Neural progenitor cell (in vitro differentiated cells): ENCODE measurements at regions not wholly inside any gene's neighbourhood (a gene's known extent, or its start where the extent isn't known, plus 50 kb on each side); places are given as distances from the start of the nearest gene placed in this dataset.

Source experiments
- DNase-seq: peaks from one replicate; pipeline ENCODE4 v3.0.0-alpha.2; 2016; ENCODE audit warnings: low spot score
- H2AFZ ChIP-seq: fragments of 200-600 bp; sonication (generic); replicated peaks from 2 replicates; pipeline ENCODE4 v1.6.1; 2016; ENCODE audit warnings: antibody characterized with exemption
- H3F3A ChIP-seq: fragments of 200-600 bp; sonication (generic); 2 replicates; pipeline ENCODE4 v1.6.1; 2016; ENCODE audit warnings: antibody characterized with exemption, low read depth
- H3K27ac ChIP-seq: fragments of 200-600 bp; sonication (generic); 2 replicates; pipeline ENCODE4 v1.5.1; 2016; ENCODE audit warnings: mild to moderate bottlenecking
- H3K27me3 ChIP-seq: fragments of 200-600 bp; sonication (generic); 2 replicates; pipeline ENCODE4 v1.6.1; 2016; ENCODE audit warnings: mild to moderate bottlenecking, moderate library complexity
- H3K36me3 ChIP-seq: fragments of 200-600 bp; sonication (generic); 2 replicates; pipeline ENCODE4 v1.5.1; 2016
- H3K4me1 ChIP-seq: fragments of 200-600 bp; sonication (generic); 2 replicates; pipeline ENCODE4 v1.6.1; 2016; ENCODE audit warnings: mixed run types
- H3K4me2 ChIP-seq: fragments of 200-600 bp; sonication (generic); 2 replicates; pipeline ENCODE4 v1.6.1; 2016
- H3K4me3 ChIP-seq: fragments of 200-600 bp; sonication (generic); 2 replicates; pipeline ENCODE4 v1.5.1; 2016
- H3K79me2 ChIP-seq: fragments of 200-600 bp; sonication (generic); 2 replicates; pipeline ENCODE4 v1.6.1; 2016; ENCODE audit warnings: low read depth
- H3K9ac ChIP-seq: fragments of 200-600 bp; sonication (generic); 2 replicates; pipeline ENCODE4 v1.6.1; 2016
- H3K9me3 ChIP-seq: fragments of 200-600 bp; sonication (generic); 2 replicates; pipeline ENCODE4 v1.5.1; 2016; ENCODE audit warnings: low read depth
- H4K20me1 ChIP-seq: fragments of 200-600 bp; sonication (generic); 2 replicates; pipeline ENCODE4 v1.6.1; 2016; ENCODE audit warnings: low read depth
- H3K27ac Mint-ChIP-seq: 3 replicates; pipeline ENCODE4 v1.8.0; 2021; ENCODE audit warnings: mixed read lengths
- H3K27me3 Mint-ChIP-seq: 2 replicates; pipeline ENCODE4 v1.8.0; 2022; ENCODE audit warnings: low read depth, mild to moderate bottlenecking, inconsistent platforms, moderate library complexity, mixed read lengths; ENCODE audit not compliant: insufficient read depth
- H3K36me3 Mint-ChIP-seq: 3 replicates; pipeline ENCODE4 v1.8.0; 2021; ENCODE audit warnings: mixed read lengths
- H3K4me1 Mint-ChIP-seq: 3 replicates; pipeline ENCODE4 v1.8.0; 2021; ENCODE audit warnings: mixed read lengths
- H3K4me3 Mint-ChIP-seq: 3 replicates; pipeline ENCODE4 v1.8.0; 2021; ENCODE audit warnings: mild to moderate bottlenecking, moderate library complexity, mixed read lengths
- H3K9me3 Mint-ChIP-seq: 3 replicates; pipeline ENCODE4 v1.8.0; 2020; ENCODE audit warnings: mixed read lengths
- CTCF ChIP-seq: fragments of 200-600 bp; sonication (generic); IDR thresholded peaks from 2 replicates; pipeline ENCODE4 v1.5.1; 2017; ENCODE audit warnings: antibody characterized with exemption, mild to moderate bottlenecking
- EZH2 ChIP-seq: fragments of 200-600 bp; sonication (generic); IDR thresholded peaks from 2 replicates; pipeline ENCODE4 v1.6.1; 2017; ENCODE audit warnings: antibody characterized with exemption, mild to moderate bottlenecking, moderate library complexity
- EZH2phosphoT487 ChIP-seq: fragments of 200-600 bp; sonication (generic); IDR thresholded peaks from 2 replicates; pipeline ENCODE4 v1.6.1; 2017; ENCODE audit warnings: antibody characterized with exemption

DNA sequence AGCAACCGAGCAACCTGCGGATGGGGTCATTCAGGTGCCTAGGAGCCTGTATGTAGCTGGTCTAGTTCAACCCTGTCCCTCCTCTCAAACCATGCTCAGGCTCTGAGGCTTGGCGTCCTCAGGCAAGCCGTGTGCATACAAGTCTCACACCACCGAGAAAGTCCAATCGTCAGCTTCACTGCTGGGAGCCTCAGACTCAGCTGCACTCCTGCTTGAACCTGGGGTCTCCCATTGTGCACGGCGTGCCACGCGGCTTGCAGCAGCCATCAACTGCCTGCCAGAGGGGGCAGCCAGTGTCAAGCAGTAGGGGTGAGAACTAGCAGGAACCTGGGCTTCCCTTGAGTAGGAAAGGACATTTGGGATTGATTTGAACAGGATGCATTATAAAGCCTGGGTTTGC lies 1064.6 kb downstream of the BCL11B start:
- Histone ChIP-seq H3K36me3 (no peaks in the 10 kb centered on the region), H3K27me3 (no peaks in the 10 kb centered on the region), H2AFZ (no peak overlapping the region), H3K9ac (no peak overlapping the region), H3K27ac (no peak overlapping the region), H3K4me2 (no peak overlapping the region), H3F3A (peaks cover 6% of the 10 kb centered on the region), H3K9me3 (no peaks in the 10 kb centered on the region), H3K79me2 (no peaks in the 10 kb centered on the region), H3K4me3 (no peak overlapping the region), H4K20me1 (no peaks in the 10 kb centered on the region), H3K4me1 (peaks cover 19% of the 10 kb centered on the region)
- no peaks in the 10 kb centered on the region for H3K36me3 Mint-ChIP-seq
- no peak overlapping the region for H3K4me3 Mint-ChIP-seq
- no peaks in the 10 kb centered on the region for H3K9me3 Mint-ChIP-seq
- TF ChIP-seq EZH2phosphoT487 (no peak), CTCF (no peak), EZH2 (no peak)
- no peak for DNase-seq
- H3K27ac Mint-ChIP-seq = no peak overlapping the region
- H3K4me1 Mint-ChIP-seq = peaks cover 31% of the 10 kb centered on the region
- H3K27me3 Mint-ChIP-seq = peaks cover 4% of the 10 kb centered on the region

DNA sequence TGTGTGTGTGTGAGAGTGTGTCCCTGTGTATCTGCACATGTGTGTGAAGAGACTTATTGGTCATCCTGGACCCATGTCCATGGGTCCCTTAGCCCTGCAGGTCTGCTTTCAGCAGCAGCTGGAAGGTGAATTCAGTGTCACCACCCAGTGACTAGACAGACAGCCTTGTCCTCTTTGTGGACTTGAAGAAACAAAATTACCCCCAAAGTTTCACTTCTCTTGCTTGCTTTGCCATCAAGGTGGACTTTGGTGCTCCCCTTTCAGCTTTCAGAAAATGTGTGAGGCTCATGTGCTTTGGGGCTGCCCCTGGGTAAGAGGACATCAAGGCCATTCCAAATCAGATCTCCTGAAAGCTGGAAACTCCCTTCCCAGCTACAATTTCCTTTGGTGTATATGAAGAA lies 1063.8 kb downstream of the BCL11B start:
- Histone ChIP-seq H3K27ac (no peak overlapping the region), H3K9ac (no peak overlapping the region), H3K4me3 (no peak overlapping the region), H3K27me3 (no peaks in the 10 kb centered on the region), H2AFZ (no peak overlapping the region), H3K4me1 (peaks cover 19% of the 10 kb centered on the region), H3K36me3 (no peaks in the 10 kb centered on the region), H4K20me1 (no peaks in the 10 kb centered on the region), H3K9me3 (no peaks in the 10 kb centered on the region), H3F3A (peaks cover 6% of the 10 kb centered on the region), H3K4me2 (no peak overlapping the region), H3K79me2 (no peaks in the 10 kb centered on the region)
- Mint-ChIP-seq H3K9me3 (no peaks in the 10 kb centered on the region), H3K4me3 (no peak overlapping the region), H3K4me1 (peaks cover 31% of the 10 kb centered on the region), H3K36me3 (no peaks in the 10 kb centered on the region), H3K27ac (no peak overlapping the region), H3K27me3 (peaks cover 4% of the 10 kb centered on the region)
- DNase-seq = no peak
- no peak for TF ChIP-seq CTCF
- no peak for TF ChIP-seq EZH2
- no peak for TF ChIP-seq EZH2phosphoT487

DNA sequence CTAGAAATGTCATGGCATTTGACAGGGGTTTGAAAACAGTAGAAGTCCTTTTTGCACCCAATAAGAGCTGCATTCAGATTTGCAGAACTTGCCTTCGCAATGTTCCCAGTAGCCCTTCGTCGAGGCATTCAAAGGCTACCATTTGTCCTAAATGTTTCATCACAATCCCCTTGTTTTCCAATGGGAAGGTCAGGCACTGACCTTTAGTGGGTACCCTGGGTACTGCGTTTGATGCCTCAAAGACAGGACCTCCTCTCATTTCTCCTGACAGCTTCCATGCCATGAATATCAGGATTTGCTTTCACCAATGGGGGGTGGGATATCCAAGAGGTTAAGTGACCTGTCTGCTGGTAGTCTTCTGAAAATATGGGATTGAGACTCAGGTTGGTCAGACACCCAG lies 1063.1 kb downstream of the BCL11B start:
- no peaks in the 10 kb centered on the region for H3K36me3 Mint-ChIP-seq
- Histone ChIP-seq H3K4me2 (no peak overlapping the region), H2AFZ (no peak overlapping the region), H3K4me3 (no peak overlapping the region), H3K4me1 (peaks cover 15% of the 10 kb centered on the region), H3K79me2 (no peaks in the 10 kb centered on the region), H3K27me3 (no peaks in the 10 kb centered on the region), H3K9ac (no peak overlapping the region), H3K36me3 (no peaks in the 10 kb centered on the region), H3K9me3 (no peaks in the 10 kb centered on the region), H3F3A (peaks cover 6% of the 10 kb centered on the region), H3K27ac (no peak overlapping the region), H4K20me1 (no peaks in the 10 kb centered on the region)
- TF ChIP-seq CTCF = no peak
- H3K9me3 Mint-ChIP-seq = no peaks in the 10 kb centered on the region
- H3K4me3 Mint-ChIP-seq = no peak overlapping the region
- no peak for DNase-seq
- no peak overlapping the region for H3K27ac Mint-ChIP-seq
- peaks cover 25% of the 10 kb centered on the region for H3K4me1 Mint-ChIP-seq
- peaks cover 4% of the 10 kb centered on the region for H3K27me3 Mint-ChIP-seq
